ENCODE measurements at regions not wholly inside any gene's neighbourhood (a gene's known extent, or its start where the extent isn't known, plus 50 kb on each side); places are given as distances from the start of the nearest gene placed in this dataset.

DNA sequence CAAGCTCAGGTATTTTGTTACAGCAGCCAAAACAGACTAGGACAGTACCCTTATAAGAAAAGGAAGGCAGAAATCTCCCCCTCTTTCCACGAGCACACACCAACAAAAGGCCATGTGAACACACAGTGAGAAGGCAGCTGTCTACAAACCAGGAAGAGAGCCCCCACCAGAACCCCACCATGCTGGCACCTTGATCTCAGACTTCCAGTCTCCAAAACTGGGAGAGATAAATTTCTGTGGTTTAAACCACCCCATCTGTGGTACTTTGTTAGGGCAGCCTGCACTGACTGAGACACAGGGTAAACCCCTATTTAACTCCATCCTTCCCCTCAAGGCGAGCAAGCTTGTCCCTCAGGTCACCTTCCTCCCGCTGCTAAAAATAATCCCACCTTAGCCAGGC, 475.8 kb upstream of the JARID2 start:
- TF ChIP-seq, protein P1, sequence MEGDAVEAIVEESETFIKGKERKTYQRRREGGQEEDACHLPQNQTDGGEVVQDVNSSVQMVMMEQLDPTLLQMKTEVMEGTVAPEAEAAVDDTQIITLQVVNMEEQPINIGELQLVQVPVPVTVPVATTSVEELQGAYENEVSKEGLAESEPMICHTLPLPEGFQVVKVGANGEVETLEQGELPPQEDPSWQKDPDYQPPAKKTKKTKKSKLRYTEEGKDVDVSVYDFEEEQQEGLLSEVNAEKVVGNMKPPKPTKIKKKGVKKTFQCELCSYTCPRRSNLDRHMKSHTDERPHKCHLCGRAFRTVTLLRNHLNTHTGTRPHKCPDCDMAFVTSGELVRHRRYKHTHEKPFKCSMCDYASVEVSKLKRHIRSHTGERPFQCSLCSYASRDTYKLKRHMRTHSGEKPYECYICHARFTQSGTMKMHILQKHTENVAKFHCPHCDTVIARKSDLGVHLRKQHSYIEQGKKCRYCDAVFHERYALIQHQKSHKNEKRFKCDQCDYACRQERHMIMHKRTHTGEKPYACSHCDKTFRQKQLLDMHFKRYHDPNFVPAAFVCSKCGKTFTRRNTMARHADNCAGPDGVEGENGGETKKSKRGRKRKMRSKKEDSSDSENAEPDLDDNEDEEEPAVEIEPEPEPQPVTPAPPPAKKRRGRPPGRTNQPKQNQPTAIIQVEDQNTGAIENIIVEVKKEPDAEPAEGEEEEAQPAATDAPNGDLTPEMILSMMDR (IDR thresholded peaks at IDR 0.05; ENCODE audit: insufficient read depth in 1 of 2, low read depth in 1 of 2, low read length in 1 of 2, severe bottlenecking in 1 of 2, unreplicated experiment in 1 of 2) = no peak
- Mint-ChIP-seq H3K9me3 (ENCODE audit: unreplicated experiment) (no peaks in the 10 kb centered on the region), H3K27ac (ENCODE audit: unreplicated experiment) (no peak overlapping the region), H3K4me1 (ENCODE audit: low read depth, unreplicated experiment) (peaks cover 18% of the 10 kb centered on the region), H3K27me3 (ENCODE audit: insufficient read depth, unreplicated experiment) (no peaks in the 10 kb centered on the region), H3K4me3 (ENCODE audit: unreplicated experiment) (no peak overlapping the region), H3K36me3 (ENCODE audit: insufficient read depth, unreplicated experiment) (peaks cover 7% of the 10 kb centered on the region)
- CTCF ChIA-PET = no interaction called here
- Histone ChIP-seq H3K36me3 (ENCODE audit: control insufficient read depth, insufficient read depth, low read length) (no peaks in the 10 kb centered on the region), H3K4me3 (ENCODE audit: low read depth, low read length) (no peak overlapping the region), H3K9me3 (no peaks in the 10 kb centered on the region), H3K27me3 (replicated peaks; ENCODE audit: control insufficient read depth, insufficient read depth, low read length) (no peaks in the 10 kb centered on the region), H3K4me1 (peaks cover 6% of the 10 kb centered on the region)
- no peak for DNase-seq
- BruUV-seq (replicated peaks) = no TSS peak
- intact Hi-C loops (cut with micrococcal nuclease; ENCODE audit: unreplicated experiment) = no loop called here
- POLR2A ChIA-PET = no interaction called here

DNA sequence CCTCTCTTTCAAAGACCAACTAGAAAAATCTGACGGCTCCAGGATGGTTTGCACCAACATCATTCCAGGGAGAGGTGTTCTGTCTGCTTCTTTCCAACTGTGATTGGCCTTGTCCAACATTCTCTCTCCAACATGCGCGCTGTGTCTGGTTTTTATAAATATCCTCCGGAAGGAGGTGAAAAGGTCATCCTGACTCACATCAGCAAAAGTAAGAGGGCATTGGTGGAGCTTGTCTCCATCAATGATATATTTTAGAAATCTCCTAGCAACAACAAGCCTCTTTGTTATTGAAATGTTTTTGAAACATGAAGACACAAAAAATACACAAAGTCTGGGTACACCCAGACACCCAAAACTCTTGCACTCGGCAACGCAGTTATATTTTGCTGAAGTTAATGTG, 475.3 kb upstream of the JARID2 start:
- Histone ChIP-seq H3K27me3 (replicated peaks; ENCODE audit: control insufficient read depth, insufficient read depth, low read length) (no peaks in the 10 kb centered on the region), H3K36me3 (ENCODE audit: control insufficient read depth, insufficient read depth, low read length) (no peaks in the 10 kb centered on the region), H3K4me1 (peaks cover 6% of the 10 kb centered on the region), H3K4me3 (ENCODE audit: low read depth, low read length) (no peak overlapping the region), H3K9me3 (no peaks in the 10 kb centered on the region)
- H3K4me1 Mint-ChIP-seq (ENCODE audit: low read depth, unreplicated experiment) = peaks cover 18% of the 10 kb centered on the region
- H3K27ac Mint-ChIP-seq (ENCODE audit: unreplicated experiment) = no peak overlapping the region
- TF ChIP-seq, protein P1 (IDR thresholded peaks at IDR 0.05; ENCODE audit: insufficient read depth in 1 of 2, low read depth in 1 of 2, low read length in 1 of 2, severe bottlenecking in 1 of 2, unreplicated experiment in 1 of 2) = no peak
- no peak for DNase-seq
- ChIA-PET CTCF (no interaction called here), POLR2A (no interaction called here)
- no peaks in the 10 kb centered on the region for H3K9me3 Mint-ChIP-seq (ENCODE audit: unreplicated experiment)
- no peaks in the 10 kb centered on the region for H3K27me3 Mint-ChIP-seq (ENCODE audit: insufficient read depth, unreplicated experiment)
- H3K4me3 Mint-ChIP-seq (ENCODE audit: unreplicated experiment) = no peak overlapping the region
- peaks cover 7% of the 10 kb centered on the region for H3K36me3 Mint-ChIP-seq (ENCODE audit: insufficient read depth, unreplicated experiment)
- intact Hi-C loops (cut with micrococcal nuclease; ENCODE audit: unreplicated experiment) = no loop called here
- no TSS peak for BruUV-seq (replicated peaks)

DNA sequence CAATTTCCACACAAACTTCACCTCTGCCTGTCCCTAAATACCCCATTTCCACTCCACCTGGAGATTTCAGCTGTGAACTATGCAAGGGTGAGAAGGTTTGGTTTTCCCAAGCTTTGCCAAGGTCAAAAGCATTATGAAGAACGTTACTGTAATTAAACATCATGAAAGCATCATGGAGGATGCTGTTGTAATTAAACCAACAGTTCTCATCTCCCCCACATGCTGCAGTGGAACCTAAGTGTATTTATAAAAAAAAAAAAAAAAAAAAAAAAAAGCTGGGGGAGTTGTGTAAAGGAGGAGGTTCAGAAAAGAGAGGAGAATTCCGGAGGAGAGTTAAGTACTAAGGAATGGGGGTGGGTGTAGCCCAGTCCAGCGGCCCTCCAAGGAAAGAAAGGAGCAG, 474.9 kb upstream of the JARID2 start:
- Mint-ChIP-seq H3K27me3 (ENCODE audit: insufficient read depth, unreplicated experiment) (no peaks in the 10 kb centered on the region), H3K4me1 (ENCODE audit: low read depth, unreplicated experiment) (peaks cover 18% of the 10 kb centered on the region), H3K4me3 (ENCODE audit: unreplicated experiment) (no peak overlapping the region), H3K9me3 (ENCODE audit: unreplicated experiment) (no peaks in the 10 kb centered on the region), H3K36me3 (ENCODE audit: insufficient read depth, unreplicated experiment) (peaks cover 7% of the 10 kb centered on the region), H3K27ac (ENCODE audit: unreplicated experiment) (no peak overlapping the region)
- intact Hi-C loops (cut with micrococcal nuclease; ENCODE audit: unreplicated experiment) = no loop called here
- H3K4me3 ChIP-seq (ENCODE audit: low read depth, low read length) = no peak overlapping the region
- BruUV-seq (replicated peaks) = no TSS peak
- POLR2A ChIA-PET = no interaction called here
- TF ChIP-seq, protein P1 (IDR thresholded peaks at IDR 0.05; ENCODE audit: insufficient read depth in 1 of 2, low read depth in 1 of 2, low read length in 1 of 2, severe bottlenecking in 1 of 2, unreplicated experiment in 1 of 2) = no peak
- H3K9me3 ChIP-seq = no peaks in the 10 kb centered on the region
- H3K36me3 ChIP-seq (ENCODE audit: control insufficient read depth, insufficient read depth, low read length) = no peaks in the 10 kb centered on the region
- CTCF ChIA-PET = no interaction called here
- no peak for DNase-seq
- peaks cover 6% of the 10 kb centered on the region for H3K4me1 ChIP-seq
- no peaks in the 10 kb centered on the region for H3K27me3 ChIP-seq (replicated peaks; ENCODE audit: control insufficient read depth, insufficient read depth, low read length)

All from Caco-2 (cell line).